ENCODE measurements at regions not wholly inside any gene's neighbourhood (a gene's known extent, or its start where the extent isn't known, plus 50 kb on each side); places are given as distances from the start of the nearest gene placed in this dataset.

GRCh38 chrX:94686071-94686470, 1012.1 kb downstream of the FAM133A start:
- Histone ChIP-seq H3K56ac (replicated peaks; ENCODE audit: insufficient read length, low read depth, low read length) (no peak overlapping the region), H3K4me1 (replicated peaks in 1 of 4; ENCODE audit: control insufficient read depth in 3 of 4, insufficient read depth in 4 of 4, low read length in 3 of 4) (no peaks in the 10 kb centered on the region), H2BK20ac (ENCODE audit: low read length) (no peak overlapping the region), H4K91ac (replicated peaks; ENCODE audit: insufficient read length, low read length) (no peak overlapping the region), H4K20me1 (replicated peaks in 1 of 2; ENCODE audit: control insufficient read depth in 1 of 2, insufficient read depth in 2 of 2, low read length in 2 of 2) (no peaks in the 10 kb centered on the region), H3K79me1 (ENCODE audit: low read depth, low read length) (no peaks in the 10 kb centered on the region), H2AK5ac (ENCODE audit: low read depth, low read length) (no peak overlapping the region), H3K9ac (replicated peaks in 1 of 4; ENCODE audit: extremely low read depth in 1 of 4, low read depth in 3 of 4, low read length in 3 of 4) (no peak overlapping the region), H2BK120ac (replicated peaks; ENCODE audit: low read depth, low read length) (no peak overlapping the region), H2BK5ac (ENCODE audit: low read depth, low read length) (no peak overlapping the region), H3K79me2 (ENCODE audit: control insufficient read depth in 1 of 2, insufficient read depth in 2 of 2, low read length in 2 of 2) (no peaks in the 10 kb centered on the region; a peak in 1 of 4 replicates), H3K4ac (replicated peaks; ENCODE audit: insufficient read length, low read depth, low read length) (no peak overlapping the region), H2BK15ac (ENCODE audit: low read length) (no peak overlapping the region), H2AFZ (ENCODE audit: low read length) (no peak overlapping the region), H3K27ac (ENCODE audit: low read depth, low read length) (no peak overlapping the region), H3K23me2 (ENCODE audit: low read depth, low read length) (no peaks in the 10 kb centered on the region), H3K14ac (ENCODE audit: insufficient read length) (no peak overlapping the region), H3K23ac (ENCODE audit: insufficient read length) (no peak overlapping the region), H2BK12ac (ENCODE audit: low read depth, low read length) (no peak overlapping the region), H3K27me3 (replicated peaks in 1 of 4; ENCODE audit: control insufficient read depth in 3 of 4, extremely low read depth in 1 of 4, insufficient read depth in 3 of 4, low read length in 3 of 4) (no peaks in the 10 kb centered on the region), H4K5ac (ENCODE audit: insufficient read length, low read depth, low read length) (no peak overlapping the region), H4K8ac (ENCODE audit: extremely low read depth, insufficient read depth, low read length) (no peak overlapping the region), H3K36me3 (ENCODE audit: control insufficient read depth in 2 of 4, insufficient read depth in 4 of 4, low read length in 3 of 4) (peaks cover 0 to 42% (median 14%) of the 10 kb centered on the region in 4 experiments; a peak in 7 of 8 replicates), H3K18ac (ENCODE audit: extremely low read depth, low read length) (no peak overlapping the region), H3K9me3 (ENCODE audit: insufficient read depth in 2 of 2, low read depth in 1 of 2, low read length in 1 of 2) (peaks cover 6 to 11% of the 10 kb centered on the region in 2 experiments; a peak in 3 of 4 replicates), H3K4me3 (ENCODE audit: extremely low read depth in 1 of 4, insufficient read depth in 2 of 4, low read depth in 3 of 4, low read length in 4 of 4) (no peak overlapping the region), H3K4me2 (ENCODE audit: insufficient read depth in 1 of 2, low read depth in 2 of 2, low read length in 2 of 2) (no peak overlapping the region)
- ChIA-PET CTCF (ENCODE audit: partially characterized antibody) (no interaction called here), POLR2A (ENCODE audit: partially characterized antibody) (no interaction called here)
- 79% methylated on average over 2 of the region's 2 CpGs; no CpG with 5 or more reads in 1 of the 2 experiments for WGBS, 2 experiments (ENCODE audit: extremely low coverage in 1 of 2, insufficient coverage in 1 of 2, insufficient read length in 1 of 2, insufficient replicate concordance in 2 of 2, low coverage in 1 of 2, low lambda C conversion rate in 2 of 2, missing lambda C conversion rate in 1 of 2)
- no peak for TF ChIP-seq GABPA (IDR thresholded peaks at IDR 0.05; ENCODE audit: borderline replicate concordance, insufficient read depth, low read length)
- TF ChIP-seq RXRA (IDR thresholded peaks at IDR 0.05; ENCODE audit: insufficient read depth, low read depth, low read length) = no peak
- no peak for TF ChIP-seq SP4 (IDR thresholded peaks at IDR 0.05; ENCODE audit: low read length)
- peak; percentile 19 for FAIRE-seq
- no peak for DNase-seq (ENCODE audit: low read depth in 1 of 2, low spot score in 2 of 2)

All from H1 (cell line).